H9 (cell line): ENCODE measurements at regions not wholly inside any gene's neighbourhood (a gene's known extent, or its start where the extent isn't known, plus 50 kb on each side); places are given as distances from the start of the nearest gene placed in this dataset.

Experiments used
- DNase-seq: peaks from one replicate; pipeline ENCODE4 v3.0.0-alpha.2; 2017
- H2AFZ ChIP-seq: one replicate; pipeline ENCODE4 v1.6.1; 2013; ENCODE audit warnings: mild to moderate bottlenecking, low read length, control low read depth, moderate library complexity
- H2AK5ac ChIP-seq: 2 replicates; pipeline ENCODE4 v1.6.1; 2013; ENCODE audit warnings: low read length, control low read depth, mixed read lengths; ENCODE audit not compliant: insufficient read length
- H2BK120ac ChIP-seq: one replicate; pipeline ENCODE4 v1.6.1; 2013; ENCODE audit warnings: low read depth, mild to moderate bottlenecking, low read length, control low read depth, inconsistent platforms; ENCODE audit not compliant: poor library complexity, severe bottlenecking
- H2BK12ac ChIP-seq: 2 replicates; pipeline ENCODE4 v1.6.1; 2013; ENCODE audit warnings: low read length, control low read depth, mixed read lengths, low read depth; ENCODE audit not compliant: insufficient read length
- H2BK15ac ChIP-seq: 2 replicates; pipeline ENCODE4 v1.6.1; 2013; ENCODE audit warnings: low read depth, low read length, control low read depth
- H2BK20ac ChIP-seq: one replicate; pipeline ENCODE4 v1.6.1; 2013; ENCODE audit warnings: low read depth, mild to moderate bottlenecking, low read length, control low read depth, inconsistent platforms; ENCODE audit not compliant: poor library complexity, severe bottlenecking
- H2BK5ac ChIP-seq: 2 replicates; pipeline ENCODE4 v1.6.1; 2013; ENCODE audit warnings: low read length, control low read depth, mixed read lengths; ENCODE audit not compliant: insufficient read length
- H3K14ac ChIP-seq: 2 replicates; pipeline ENCODE4 v1.6.1; 2013; ENCODE audit warnings: low read length, control low read depth; ENCODE audit not compliant: insufficient read depth
- H3K18ac ChIP-seq: 2 replicates; pipeline ENCODE4 v1.6.1; 2013; ENCODE audit warnings: low read depth, mild to moderate bottlenecking, mixed read lengths, low read length, control low read depth; ENCODE audit not compliant: insufficient read length
- H3K23ac ChIP-seq: 2 replicates; pipeline ENCODE4 v1.6.1; 2013; ENCODE audit warnings: low read length, control low read depth, mixed read lengths, low read depth; ENCODE audit not compliant: insufficient read length
- H3K23me2 ChIP-seq: 2 replicates; pipeline ENCODE4 v1.6.1; 2013; ENCODE audit warnings: low read depth, mild to moderate bottlenecking, mixed read lengths, low read length, control low read depth; ENCODE audit not compliant: insufficient read length, poor library complexity, severe bottlenecking
- H3K27ac ChIP-seq: 2 replicates; pipeline ENCODE4 v1.5.1; 2013; ENCODE audit warnings: low read length, control low read depth, mixed read lengths, low read depth; ENCODE audit not compliant: insufficient read length
- H3K27me3 ChIP-seq: 2 replicates; pipeline ENCODE4 v1.6.1; 2013; ENCODE audit warnings: low read length, control low read depth, inconsistent platforms; ENCODE audit not compliant: insufficient read depth
- H3K4ac ChIP-seq: 2 replicates; pipeline ENCODE4 v1.6.1; 2013; ENCODE audit warnings: low read depth, mild to moderate bottlenecking, control low read depth, inconsistent platforms, low read length, moderate library complexity
- H3K4me1 ChIP-seq: 2 replicates; pipeline ENCODE4 v1.6.1; 2013; ENCODE audit warnings: low read length, control low read depth, inconsistent platforms; ENCODE audit not compliant: insufficient read depth
- H3K4me2 ChIP-seq: 2 replicates; pipeline ENCODE4 v1.6.1; 2013; ENCODE audit warnings: low read length, control low read depth, mixed read lengths; ENCODE audit not compliant: insufficient read length, insufficient read depth
- H3K56ac ChIP-seq: 2 replicates; pipeline ENCODE4 v1.6.1; 2013; ENCODE audit warnings: low read depth, mild to moderate bottlenecking, mixed read lengths, low read length, control low read depth; ENCODE audit not compliant: insufficient read length
- H3K79me1 ChIP-seq: 2 replicates; pipeline ENCODE4 v1.6.1; 2013; ENCODE audit warnings: low read depth, mild to moderate bottlenecking, moderate library complexity, low read length, control low read depth, inconsistent platforms; ENCODE audit not compliant: insufficient read depth, poor library complexity, severe bottlenecking
- H3K79me2 ChIP-seq: 2 replicates; pipeline ENCODE4 v1.6.1; 2013; ENCODE audit warnings: low read length, control low read depth, inconsistent platforms; ENCODE audit not compliant: insufficient read depth
- H3K9ac ChIP-seq: 2 replicates; pipeline ENCODE4 v1.6.1; 2013; ENCODE audit warnings: low read length, control low read depth, mixed read lengths; ENCODE audit not compliant: insufficient read length; ENCODE audit errors: extremely low read depth
- H3K9me3 ChIP-seq: one replicate; pipeline ENCODE4 v1.6.1; 2013; ENCODE audit warnings: low read depth, low read length, inconsistent platforms; ENCODE audit not compliant: control insufficient read depth
- H3T11ph ChIP-seq: one replicate; pipeline ENCODE4 v1.6.1; 2013; ENCODE audit warnings: mild to moderate bottlenecking, low read length, control low read depth, inconsistent platforms
- H4K20me1 ChIP-seq: one replicate; pipeline ENCODE4 v1.6.1; 2013; ENCODE audit not compliant: control insufficient read depth, insufficient read length, insufficient read depth
- H4K5ac ChIP-seq: 2 replicates; pipeline ENCODE4 v1.6.1; 2013; ENCODE audit warnings: low read depth, mild to moderate bottlenecking, mixed read lengths, low read length, control low read depth; ENCODE audit not compliant: insufficient read length
- H4K8ac ChIP-seq: replicated peaks from 2 replicates; pipeline ENCODE4 v1.6.1; 2013; ENCODE audit warnings: low read length, control low read depth, mixed read lengths, low read depth; ENCODE audit not compliant: insufficient read length
- H4K91ac ChIP-seq: 2 replicates; pipeline ENCODE4 v1.6.1; 2013; ENCODE audit warnings: low read depth, mild to moderate bottlenecking, moderate library complexity, mixed read lengths, low read length, control low read depth; ENCODE audit not compliant: insufficient read length
- H3K27ac Mint-ChIP-seq, 3 experiments: 2 replicates in 2 of 3; 3 replicates in 1 of 3; pipeline ENCODE4 v1.8.0; 2020 to 2021; ENCODE audit warnings: mixed read lengths in 3 of 3, mild to moderate bottlenecking in 1 of 3, moderate library complexity in 1 of 3
- H3K27me3 Mint-ChIP-seq: 2 replicates; pipeline ENCODE4 v1.8.0; 2021; ENCODE audit warnings: low read depth, mild to moderate bottlenecking, moderate library complexity, mixed read lengths
- H3K36me3 Mint-ChIP-seq, 3 experiments: 2 replicates in 2 of 3; 3 replicates in 1 of 3; pipeline ENCODE4 v1.8.0; 2020 to 2021; ENCODE audit warnings: low read depth in 3 of 3, mixed read lengths in 3 of 3; ENCODE audit not compliant: insufficient read depth in 1 of 3
- H3K4me1 Mint-ChIP-seq, 2 experiments: 2 replicates each; pipeline ENCODE4 v1.8.0; 2020; ENCODE audit warnings: mixed read lengths in 2 of 2
- H3K4me3 Mint-ChIP-seq, 2 experiments: 2 replicates in 1 of 2; 3 replicates in 1 of 2; pipeline ENCODE4 v1.8.0; 2020 to 2021; ENCODE audit warnings: mild to moderate bottlenecking in 2 of 2, mixed read lengths in 2 of 2, moderate library complexity in 1 of 2
- H3K9me3 Mint-ChIP-seq, 2 experiments: 2 replicates in 1 of 2; 3 replicates in 1 of 2; pipeline ENCODE4 v1.8.0; 2020; ENCODE audit warnings: mild to moderate bottlenecking in 2 of 2, mixed read lengths in 2 of 2, moderate library complexity in 1 of 2
- CTCF ChIP-seq: fragments of 200-600 bp; sonication (generic); conservative IDR thresholded peaks from 3 replicates; pipeline ENCODE4 v1.8.0; 2021; ENCODE audit warnings: antibody characterized with exemption, mild to moderate bottlenecking
- WGBS: extraction: QIAGEN DNeasy Blood & Tissue Kit; methylation state at CpG from one replicate; pipeline ENCODE4 v1.1.7; 2013; ENCODE audit warnings: missing lambda C conversion rate, low lambda C conversion rate, mixed read lengths; ENCODE audit not compliant: insufficient read length; ENCODE audit errors: extremely low coverage; 5-methylcytosine and 5-hydroxymethylcytosine counted together

DNA sequence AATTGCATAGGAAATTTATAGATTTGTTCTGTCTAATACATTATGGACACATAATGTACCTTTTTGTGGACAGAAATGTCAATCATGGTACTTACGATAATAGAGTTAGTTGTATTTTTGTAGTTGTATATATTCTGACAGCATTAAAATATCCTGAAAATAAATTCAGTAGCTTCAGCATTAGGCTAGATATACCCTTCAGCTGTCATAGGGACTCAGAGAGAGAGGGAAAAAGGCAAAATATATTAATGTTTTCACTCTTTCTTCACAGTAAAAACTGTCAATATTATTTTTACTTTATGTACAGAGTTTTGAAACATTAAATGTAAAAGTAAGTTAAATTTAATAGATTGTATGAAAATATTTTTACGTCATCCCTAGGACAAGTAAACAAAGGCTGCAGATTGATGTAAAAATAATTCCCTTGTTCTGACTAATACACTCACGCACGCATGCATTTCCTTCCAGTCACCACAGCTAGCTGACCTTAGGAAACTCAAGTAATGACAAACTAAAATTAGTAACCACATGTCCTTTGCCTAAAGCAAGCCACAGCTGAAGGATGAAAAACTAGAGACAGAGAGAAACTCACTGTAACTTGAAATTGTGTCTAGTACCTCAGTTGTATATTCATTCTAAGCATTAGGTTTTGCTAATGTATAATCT, 104.7 kb upstream of the CARD18 start:
- no peaks in the 10 kb centered on the region for H3K4me1 Mint-ChIP-seq
- no peak overlapping the region for H3K56ac ChIP-seq
- H3K4me2 ChIP-seq, result no peak overlapping the region
- H2BK5ac ChIP-seq, result no peak overlapping the region
- H3K4me3 Mint-ChIP-seq, result no peak overlapping the region
- H3K23ac ChIP-seq, result no peak overlapping the region
- H2BK120ac ChIP-seq, result no peak overlapping the region
- H3K4me1 ChIP-seq, result no peaks in the 10 kb centered on the region
- no peaks in the 10 kb centered on the region for H3K27me3 Mint-ChIP-seq
- TF ChIP-seq CTCF, result no peak
- H3K27ac ChIP-seq, result no peak overlapping the region
- H3K9ac ChIP-seq, result no peak overlapping the region
- no peaks in the 10 kb centered on the region for H3K79me1 ChIP-seq
- H3K27ac Mint-ChIP-seq, result no peak overlapping the region
- H3K23me2 ChIP-seq, result no peaks in the 10 kb centered on the region
- H3K9me3 Mint-ChIP-seq, result peaks cover 0 to 5% of the 10 kb centered on the region in 2 experiments; a peak in 1 of 5 replicates
- no peak overlapping the region for H2AK5ac ChIP-seq
- no peak for DNase-seq
- no peak overlapping the region for H3K14ac ChIP-seq
- H2BK12ac ChIP-seq, result no peak overlapping the region
- H3K79me2 ChIP-seq, result no peaks in the 10 kb centered on the region
- H4K5ac ChIP-seq, result no peak overlapping the region
- no peak overlapping the region for H4K8ac ChIP-seq
- no peak overlapping the region for H2AFZ ChIP-seq
- H3K9me3 ChIP-seq, result no peaks in the 10 kb centered on the region
- no peak overlapping the region for H3K18ac ChIP-seq
- no peaks in the 10 kb centered on the region for H3K27me3 ChIP-seq
- no peak overlapping the region for H4K91ac ChIP-seq
- no CpG with 5 or more reads among the region's 4 CpGs for WGBS
- H4K20me1 ChIP-seq, result no peaks in the 10 kb centered on the region
- no peak overlapping the region for H3K4ac ChIP-seq
- H2BK15ac ChIP-seq, result no peak overlapping the region
- H2BK20ac ChIP-seq, result no peak overlapping the region
- H3T11ph ChIP-seq, result no peak overlapping the region
- peaks cover 0 to 7% (median 0%) of the 10 kb centered on the region in 3 experiments; a peak in 1 of 7 replicates for H3K36me3 Mint-ChIP-seq
